DND-41 (cell line): ENCODE measurements at regions not wholly inside any gene's neighbourhood (a gene's known extent, or its start where the extent isn't known, plus 50 kb on each side); places are given as distances from the start of the nearest gene placed in this dataset.

Experiments used
- ATAC-seq: fragments of 200-7000 bp; cut with Tn5 transposase; 3 replicates; pipeline ENCODE4 v1.9.1; 2021; ENCODE audit warnings: low read depth; ENCODE audit not compliant: insufficient read depth
- DNase-seq: peaks from one replicate; pipeline ENCODE4 v3.0.0-alpha.2; 2020
- H2AFZ ChIP-seq: 2 replicates; pipeline ENCODE4 v1.6.0; 2012; ENCODE audit warnings: low read depth, low read length
- H3K27ac ChIP-seq: 2 replicates; pipeline ENCODE4 v1.5.1; 2012; ENCODE audit warnings: low read length, inconsistent platforms
- H3K27me3 ChIP-seq: fragments of 200-600 bp; sonication (generic); 2 replicates; pipeline ENCODE4 v1.6.0; 2012; ENCODE audit warnings: low read length, mild to moderate bottlenecking, inconsistent platforms; ENCODE audit not compliant: insufficient read depth, poor library complexity
- H3K36me3 ChIP-seq: 2 replicates; pipeline ENCODE4 v1.5.1; 2012; ENCODE audit warnings: low read length, inconsistent platforms; ENCODE audit not compliant: insufficient read depth
- H3K4me1 ChIP-seq: 2 replicates; pipeline ENCODE4 v1.5.1; 2012; ENCODE audit warnings: mild to moderate bottlenecking, low read length; ENCODE audit not compliant: insufficient read depth
- H3K4me2 ChIP-seq: 2 replicates; pipeline ENCODE4 v1.6.0; 2012; ENCODE audit warnings: mild to moderate bottlenecking, moderate library complexity, low read length, inconsistent platforms; ENCODE audit not compliant: insufficient read depth
- H3K4me3 ChIP-seq, 2 experiments: fragments of 200-600 bp in 1 of 2; shearing (Covaris generic) in 1 of 2; 2 replicates each; pipeline ENCODE4 v1.5.1; 2012 to 2016; ENCODE audit warnings: inconsistent platforms in 2 of 2, low read length in 2 of 2, mild to moderate bottlenecking in 2 of 2, low read depth in 1 of 2, moderate library complexity in 1 of 2
- H3K79me2 ChIP-seq: 2 replicates; pipeline ENCODE4 v1.6.0; 2012; ENCODE audit warnings: low read length, inconsistent platforms; ENCODE audit not compliant: insufficient read depth
- H3K9ac ChIP-seq: 2 replicates; pipeline ENCODE4 v1.6.0; 2012; ENCODE audit warnings: low read depth, mild to moderate bottlenecking, inconsistent platforms, low read length, moderate library complexity
- H3K9me3 ChIP-seq: 2 replicates; pipeline ENCODE4 v1.5.1; 2012; ENCODE audit warnings: low read length, moderate library complexity, mild to moderate bottlenecking, inconsistent platforms; ENCODE audit not compliant: insufficient read depth, severe bottlenecking
- H4K20me1 ChIP-seq: 2 replicates; pipeline ENCODE4 v1.6.0; 2012; ENCODE audit warnings: low read length; ENCODE audit not compliant: insufficient read depth
- CTCF ChIP-seq: IDR thresholded peaks from 2 replicates; pipeline ENCODE4 v1.5.1; 2012; ENCODE audit warnings: borderline replicate concordance, low read length, moderate library complexity, mild to moderate bottlenecking; ENCODE audit not compliant: poor library complexity, severe bottlenecking; ENCODE audit errors: extremely low read depth
- EZH2 ChIP-seq: IDR thresholded peaks from 3 replicates; pipeline ENCODE4 v1.6.1; 2012; ENCODE audit warnings: borderline replicate concordance, low read depth, mild to moderate bottlenecking, moderate library complexity, low read length, inconsistent platforms; ENCODE audit not compliant: severe bottlenecking

- Histone ChIP-seq H3K4me1 (no peaks in the 10 kb centered on the region), H3K36me3 (no peaks in the 10 kb centered on the region), H3K79me2 (no peaks in the 10 kb centered on the region), H4K20me1 (no peaks in the 10 kb centered on the region), H3K27me3 (peaks cover 4% of the 10 kb centered on the region), H3K4me3 (no peak overlapping the region), H3K27ac (no peak overlapping the region), H2AFZ (no peak overlapping the region), H3K4me2 (no peak overlapping the region), H3K9ac (no peak overlapping the region), H3K9me3 (peaks cover 2% of the 10 kb centered on the region)
- no peak for TF ChIP-seq CTCF
- TF ChIP-seq EZH2 = no peak
- DNase-seq = no peak
- ATAC-seq = no peak
Observed at GRCh38 chr20:51253280-51253679, 230.4 kb upstream of the KCNG1 start.

GRCh38 chr20:51249781-51250180, 226.9 kb upstream of the KCNG1 start:
- peaks cover 2% of the 10 kb centered on the region for H3K9me3 ChIP-seq
- ATAC-seq = no peak
- H2AFZ ChIP-seq = no peak overlapping the region
- H3K4me3 ChIP-seq = no peak overlapping the region
- no peak overlapping the region for H3K9ac ChIP-seq
- peaks cover 23% of the 10 kb centered on the region for H3K27me3 ChIP-seq
- no peak overlapping the region for H3K27ac ChIP-seq
- TF ChIP-seq EZH2 (no peak), CTCF (no peak)
- no peak for DNase-seq
- no peaks in the 10 kb centered on the region for H3K79me2 ChIP-seq
- H3K4me2 ChIP-seq = no peak overlapping the region
- no peaks in the 10 kb centered on the region for H3K4me1 ChIP-seq
- H3K36me3 ChIP-seq = no peaks in the 10 kb centered on the region
- no peaks in the 10 kb centered on the region for H4K20me1 ChIP-seq

- H3K36me3 ChIP-seq = no peaks in the 10 kb centered on the region
- no peak overlapping the region for H3K4me3 ChIP-seq
- no peak for ATAC-seq
- H3K4me1 ChIP-seq = no peaks in the 10 kb centered on the region
- peaks cover 2% of the 10 kb centered on the region for H3K9me3 ChIP-seq
- no peak overlapping the region for H3K9ac ChIP-seq
- no peak for DNase-seq
- no peak overlapping the region for H3K4me2 ChIP-seq
- H3K79me2 ChIP-seq = no peaks in the 10 kb centered on the region
- no peaks in the 10 kb centered on the region for H4K20me1 ChIP-seq
- H3K27ac ChIP-seq = no peak overlapping the region
- H3K27me3 ChIP-seq = peaks cover 23% of the 10 kb centered on the region
- no peak for TF ChIP-seq EZH2
- no peak for TF ChIP-seq CTCF
- no peak overlapping the region for H2AFZ ChIP-seq
Observed at GRCh38 chr20:51249215-51249614, 226.3 kb upstream of the KCNG1 start.

GRCh38 chr20:51244466-51244865, 221.6 kb upstream of the KCNG1 start:
- ATAC-seq (no peak), DNase-seq (no peak)
- TF ChIP-seq EZH2 = no peak
- TF ChIP-seq CTCF = no peak
- Histone ChIP-seq H2AFZ (no peak overlapping the region), H3K27me3 (peaks cover 19% of the 10 kb centered on the region), H3K9me3 (peaks cover 13% of the 10 kb centered on the region), H3K4me3 (no peak overlapping the region), H3K4me1 (no peaks in the 10 kb centered on the region), H3K79me2 (no peaks in the 10 kb centered on the region), H4K20me1 (no peaks in the 10 kb centered on the region), H3K27ac (no peak overlapping the region), H3K9ac (no peak overlapping the region), H3K4me2 (no peak overlapping the region), H3K36me3 (no peaks in the 10 kb centered on the region)
